ENCODE measurements at regions not wholly inside any gene's neighbourhood (a gene's known extent, or its start where the extent isn't known, plus 50 kb on each side); places are given as distances from the start of the nearest gene placed in this dataset.

- no peak for DNase-seq
Observed at GRCh38 chr14:83798421-83798820, 1731.5 kb upstream of the FLRT2 start.

GRCh38 chr14:83799233-83799632 is 1730.7 kb upstream of the FLRT2 start:
- no peak for DNase-seq

- DNase-seq = no peak
Observed at GRCh38 chr14:83814896-83815295, 1715.0 kb upstream of the FLRT2 start.

- no peak for DNase-seq
Observed at GRCh38 chr14:83816761-83817160, 1713.2 kb upstream of the FLRT2 start.

- no peak for DNase-seq
Observed at GRCh38 chr14:83825843-83826242, 1704.1 kb upstream of the FLRT2 start.

GRCh38 chr14:83826838-83827237 is 1703.1 kb upstream of the FLRT2 start:
- no peak for DNase-seq

GRCh38 chr14:83827383-83827782 is 1702.6 kb upstream of the FLRT2 start:
- no peak for DNase-seq

GRCh38 chr14:83828406-83828805 is 1701.5 kb upstream of the FLRT2 start:
- no peak for DNase-seq

GRCh38 chr14:83830316-83830715 is 1699.6 kb upstream of the FLRT2 start:
- DNase-seq = no peak

GRCh38 chr14:83838226-83838625 is 1691.7 kb upstream of the FLRT2 start:
- no peak for DNase-seq

- DNase-seq = no peak
Observed at GRCh38 chr14:83842547-83842946, 1687.4 kb upstream of the FLRT2 start.

GRCh38 chr14:83847102-83847501 is 1682.8 kb upstream of the FLRT2 start:
- DNase-seq = no peak

- DNase-seq = no peak
Observed at GRCh38 chr14:83850092-83850491, 1679.9 kb upstream of the FLRT2 start.

GRCh38 chr14:83856334-83856733 is 1673.6 kb upstream of the FLRT2 start:
- DNase-seq = no peak

GRCh38 chr14:83860631-83861155 is 1669.3 kb upstream of the FLRT2 start:
- DNase-seq = no peak

- no peak for DNase-seq
Observed at GRCh38 chr14:83863042-83863774, 1666.7 kb upstream of the FLRT2 start.

GRCh38 chr14:83864106-83864505 is 1665.8 kb upstream of the FLRT2 start:
- no peak for DNase-seq

GRCh38 chr14:83867566-83868225 is 1662.2 kb upstream of the FLRT2 start:
- no peak for DNase-seq

- no peak for DNase-seq
Observed at GRCh38 chr14:83870546-83871270, 1659.2 kb upstream of the FLRT2 start.

- DNase-seq = no peak
Observed at GRCh38 chr14:83873669-83874068, 1656.3 kb upstream of the FLRT2 start.

GRCh38 chr14:83874662-83875061 is 1655.3 kb upstream of the FLRT2 start:
- no peak for DNase-seq

GRCh38 chr14:83883732-83884131 is 1646.2 kb upstream of the FLRT2 start:
- DNase-seq = no peak

- DNase-seq = no peak
Observed at GRCh38 chr14:83885837-83886293, 1644.1 kb upstream of the FLRT2 start.

GRCh38 chr14:83887866-83888265 is 1642.1 kb upstream of the FLRT2 start:
- DNase-seq = no peak
